GM23338 (cell line): ENCODE measurements at regions not wholly inside any gene's neighbourhood (a gene's known extent, or its start where the extent isn't known, plus 50 kb on each side); places are given as distances from the start of the nearest gene placed in this dataset.

Source experiments
- ATAC-seq: fragments of 200-7000 bp; cut with Tn5 transposase; 3 replicates; pipeline ENCODE4 v1.9.1; 2020
- DNase-seq: peaks from one replicate; pipeline ENCODE4 v3.0.0-alpha.2; 2015; ENCODE audit warnings: low spot score
- H2AFZ ChIP-seq: fragments of 200-600 bp; sonication (generic); 2 replicates; pipeline ENCODE4 v1.8.0; 2016; ENCODE audit warnings: antibody characterized with exemption, mild to moderate bottlenecking, moderate library complexity
- H3F3A ChIP-seq: fragments of 200-600 bp; sonication (generic); replicated peaks from 2 replicates; pipeline ENCODE4 v1.8.0; 2017; ENCODE audit warnings: antibody characterized with exemption, mixed run types, low read depth
- H3K27ac ChIP-seq: fragments of 200-600 bp; sonication (generic); 2 replicates; pipeline ENCODE4 v1.6.1; 2016; ENCODE audit warnings: low read depth
- H3K27me3 ChIP-seq: fragments of 200-600 bp; sonication (generic); 2 replicates; pipeline ENCODE4 v1.8.0; 2016; ENCODE audit warnings: mild to moderate bottlenecking, mixed run types, moderate library complexity; ENCODE audit not compliant: insufficient read depth
- H3K36me3 ChIP-seq: fragments of 200-600 bp; sonication (generic); 2 replicates; pipeline ENCODE4 v1.8.0; 2016; ENCODE audit warnings: mild to moderate bottlenecking; ENCODE audit not compliant: insufficient read depth
- H3K4me1 ChIP-seq: fragments of 200-600 bp; sonication (generic); 2 replicates; pipeline ENCODE4 v1.8.0; 2016; ENCODE audit warnings: mild to moderate bottlenecking, moderate library complexity; ENCODE audit not compliant: insufficient read depth
- H3K4me2 ChIP-seq: fragments of 200-600 bp; sonication (generic); 2 replicates; pipeline ENCODE4 v1.7.1; 2017; ENCODE audit warnings: mixed run types
- H3K4me3 ChIP-seq: fragments of 200-600 bp; sonication (generic); 2 replicates; pipeline ENCODE4 v1.6.1; 2016; ENCODE audit warnings: mixed run types
- H3K79me2 ChIP-seq: fragments of 200-600 bp; sonication (generic); replicated peaks from 2 replicates; pipeline ENCODE4 v1.8.0; 2017; ENCODE audit warnings: mild to moderate bottlenecking; ENCODE audit not compliant: insufficient read depth
- H3K9me2 ChIP-seq: fragments of 200-600 bp; sonication (generic); 2 replicates; pipeline ENCODE4 v1.8.0; 2017; ENCODE audit not compliant: insufficient read depth
- H4K20me1 ChIP-seq: fragments of 200-600 bp; sonication (generic); replicated peaks from 2 replicates; pipeline ENCODE4 v1.8.0; 2017; ENCODE audit warnings: mild to moderate bottlenecking; ENCODE audit not compliant: insufficient read depth
- H3K27ac Mint-ChIP-seq: 2 replicates; pipeline ENCODE4 v1.8.0; 2020; ENCODE audit warnings: inconsistent platforms, mild to moderate bottlenecking, moderate library complexity, mixed read lengths
- H3K27me3 Mint-ChIP-seq: 3 replicates; pipeline ENCODE4 v1.8.0; 2022; ENCODE audit warnings: low read depth, mild to moderate bottlenecking, moderate library complexity, mixed read lengths, inconsistent platforms; ENCODE audit not compliant: insufficient read depth, poor library complexity
- H3K36me3 Mint-ChIP-seq: 3 replicates; pipeline ENCODE4 v1.8.0; 2021; ENCODE audit warnings: low read depth, mild to moderate bottlenecking, inconsistent platforms, moderate library complexity, mixed read lengths
- H3K4me1 Mint-ChIP-seq: 3 replicates; pipeline ENCODE4 v1.8.0; 2020; ENCODE audit warnings: mild to moderate bottlenecking, inconsistent platforms, mixed read lengths
- H3K4me3 Mint-ChIP-seq: 3 replicates; pipeline ENCODE4 v1.8.0; 2021; ENCODE audit warnings: moderate library complexity, mild to moderate bottlenecking, inconsistent platforms, mixed read lengths
- H3K9me3 Mint-ChIP-seq: 3 replicates; pipeline ENCODE4 v1.8.0; 2020; ENCODE audit warnings: moderate library complexity, mild to moderate bottlenecking, inconsistent platforms, mixed read lengths
- CREB1 ChIP-seq: fragments of 250-450 bp; sonication (Bioruptor Pico); IDR thresholded peaks from 2 replicates; pipeline ENCODE4 v1.5.0; 2020; ENCODE audit warnings: low read depth, mild to moderate bottlenecking, moderate library complexity
- CTCF ChIP-seq, 2 experiments: fragments of 200-600 bp in 1 of 2; sonication (generic) in 1 of 2; conservative IDR thresholded peaks; 2 replicates each; pipeline versions ENCODE4 v1.5.1 to v1.6.1; 2016 to 2017; ENCODE audit warnings: antibody characterized with exemption in 2 of 2, low read depth in 2 of 2, mild to moderate bottlenecking in 2 of 2, moderate library complexity in 1 of 2
- EZH2 ChIP-seq: fragments of 200-600 bp; sonication (generic); IDR thresholded peaks from one replicate; pipeline ENCODE4 v1.8.0; 2017; ENCODE audit warnings: antibody characterized with exemption, mild to moderate bottlenecking, low read depth; ENCODE audit not compliant: unreplicated experiment
- EZH2phosphoT487 ChIP-seq: fragments of 200-600 bp; sonication (generic); IDR thresholded peaks from one replicate; pipeline ENCODE4 v1.8.1; 2018; ENCODE audit warnings: antibody characterized with exemption; ENCODE audit not compliant: unreplicated experiment
- JUNB ChIP-seq: IDR thresholded peaks from one replicate; pipeline ENCODE4 v1.6.1; 2016; ENCODE audit warnings: antibody characterized with exemption; ENCODE audit not compliant: unreplicated experiment
- STAT1 ChIP-seq: IDR thresholded peaks from one replicate; pipeline ENCODE4 v1.6.1; 2016; ENCODE audit warnings: antibody characterized with exemption; ENCODE audit not compliant: unreplicated experiment
- ZNF114 ChIP-seq: fragments of 250-450 bp; sonication (Bioruptor Pico); IDR thresholded peaks from 2 replicates; pipeline ENCODE4 v1.5.0; 2020; ENCODE audit warnings: mild to moderate bottlenecking, moderate library complexity
- ZNF462 ChIP-seq: fragments of 250-450 bp; sonication (Bioruptor Pico); IDR thresholded peaks from 2 replicates; pipeline ENCODE4 v1.5.0; 2020; ENCODE audit warnings: mild to moderate bottlenecking, moderate library complexity

DNA sequence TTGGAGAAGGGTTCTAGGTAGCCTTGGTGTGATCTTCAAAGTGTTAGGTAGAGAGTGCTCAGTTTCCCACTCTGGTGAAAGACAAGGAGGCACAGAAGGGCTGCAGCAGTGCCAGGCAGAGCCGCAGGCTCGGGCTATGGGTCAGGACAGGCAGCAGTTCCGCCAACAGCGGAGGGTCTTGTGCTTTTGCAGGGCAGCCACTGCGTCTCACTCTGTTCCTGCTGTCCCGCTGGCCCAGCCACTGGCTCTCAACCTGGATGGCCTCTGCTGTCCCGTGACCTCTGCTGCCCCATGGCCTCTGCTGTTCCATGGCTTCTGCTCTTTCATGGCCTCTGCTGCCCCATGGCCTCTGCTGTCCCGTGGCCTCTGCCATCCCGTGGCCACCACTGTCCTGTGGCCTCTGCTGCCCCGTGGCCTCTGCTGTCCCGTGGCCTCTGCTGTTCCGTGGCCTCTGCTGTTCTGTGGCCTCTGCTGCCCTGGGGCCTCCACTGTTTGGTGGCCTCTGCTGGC, 175.7 kb downstream of the URI1 start (continued):
- TF ChIP-seq ZNF462 (CRISPR knock-in tag) (no peak), ZNF114 (CRISPR knock-in tag) (no peak), CTCF (conservative IDR thresholded peaks at IDR 0.05; ENCODE audit: low read depth in 2 of 2) (no peak), STAT1 (no peak), JUNB (no peak)

DNA sequence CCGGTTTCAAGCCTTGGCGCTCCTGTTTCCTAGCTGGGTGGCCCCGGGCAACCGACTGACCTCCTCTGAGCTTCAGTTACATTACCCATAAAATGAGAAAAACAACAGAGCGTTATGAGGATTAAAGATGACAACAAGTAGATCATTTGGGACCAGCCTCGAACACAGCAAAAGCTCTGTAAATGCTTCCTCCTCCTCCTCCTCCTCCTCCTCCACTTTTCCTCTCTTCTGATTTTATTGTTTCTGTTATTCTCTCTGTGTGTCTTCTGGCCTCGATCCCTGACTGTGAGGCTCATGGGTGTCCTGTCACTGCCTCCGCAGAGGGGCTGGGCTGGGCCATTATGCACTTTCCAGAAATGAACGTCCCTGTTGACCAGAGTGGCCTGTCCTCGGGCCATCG, 176.2 kb downstream of the URI1 start:
- H3F3A ChIP-seq, result no peaks in the 10 kb centered on the region
- H4K20me1 ChIP-seq, result no peaks in the 10 kb centered on the region
- no peaks in the 10 kb centered on the region for H3K79me2 ChIP-seq
- Mint-ChIP-seq H3K36me3 (no peaks in the 10 kb centered on the region), H3K27ac (no peak overlapping the region), H3K27me3 (peaks cover 4% of the 10 kb centered on the region), H3K4me3 (no peak overlapping the region), H3K9me3 (no peaks in the 10 kb centered on the region; the same call in 2 of the 3 replicates), H3K4me1 (no peaks in the 10 kb centered on the region)
- no peak overlapping the region for H3K4me3 ChIP-seq
- no peaks in the 10 kb centered on the region for H3K4me1 ChIP-seq
- no peaks in the 10 kb centered on the region for H3K36me3 ChIP-seq
- no peak overlapping the region for H3K4me2 ChIP-seq
- no peaks in the 10 kb centered on the region for H3K9me2 ChIP-seq
- H3K27me3 ChIP-seq, result no peaks in the 10 kb centered on the region
- H3K27ac ChIP-seq, result no peak overlapping the region
- no peak overlapping the region for H2AFZ ChIP-seq
- TF ChIP-seq CTCF (conservative IDR thresholded peaks at IDR 0.05; ENCODE audit: low read depth in 2 of 2) (no peak), STAT1 (no peak), ZNF114 (CRISPR knock-in tag) (no peak), EZH2 (no peak), JUNB (no peak), EZH2phosphoT487 (no peak), CREB1 (CRISPR knock-in tag) (no peak)
- no peak for ATAC-seq
- no peak for DNase-seq
